ENCODE measurements at regions not wholly inside any gene's neighbourhood (a gene's known extent, or its start where the extent isn't known, plus 50 kb on each side); places are given as distances from the start of the nearest gene placed in this dataset.

- intact Hi-C loops (cut with DNase I; ENCODE audit: low total_unique reads) = no loop called here
- peaks cover 0 to 8% (median 2%) of the 10 kb centered on the region in 4 donors for H3K4me1 ChIP-seq
- no peak overlapping the region for H3K27ac ChIP-seq
Measured at GRCh38 chr6:87806099-87806498, 104.1 kb upstream of the AKIRIN2 start.

GRCh38 chr6:87803791-87804190 is 101.8 kb upstream of the AKIRIN2 start:
- TF ChIP-seq CTCF (IDR thresholded peaks at IDR 0.05) = no peak

More at GRCh38 chr6:87806099-87806498, 104.1 kb upstream of the AKIRIN2 start:
- Histone ChIP-seq H3K9me3 (no peaks in the 10 kb centered on the region), H3K36me3 (no peaks in the 10 kb centered on the region), H3K4me3 (no peak overlapping the region), H3K27me3 (no peaks in the 10 kb centered on the region)
- no peak for DNase-seq
- no peak for TF ChIP-seq CTCF (IDR thresholded peaks at IDR 0.05)

GRCh38 chr6:87799651-87800050 is 97.6 kb upstream of the AKIRIN2 start:
- Histone ChIP-seq H3K27ac (no peak overlapping the region), H3K4me3 (no peak overlapping the region), H3K27me3 (no peaks in the 10 kb centered on the region), H3K9me3 (no peaks in the 10 kb centered on the region), H3K36me3 (no peaks in the 10 kb centered on the region), H3K4me1 (no peaks in the 10 kb centered on the region)
- intact Hi-C loops (cut with DNase I; ENCODE audit: low total_unique reads) = no loop called here
- DNase-seq = no peak
- no peak for TF ChIP-seq CTCF (IDR thresholded peaks at IDR 0.05)

More at GRCh38 chr6:87803791-87804190, 101.8 kb upstream of the AKIRIN2 start:
- Histone ChIP-seq H3K27ac (no peak overlapping the region), H3K9me3 (no peaks in the 10 kb centered on the region), H3K27me3 (no peaks in the 10 kb centered on the region), H3K4me1 (peaks cover 0 to 8% (median 2%) of the 10 kb centered on the region in 4 donors), H3K4me3 (no peak overlapping the region), H3K36me3 (no peaks in the 10 kb centered on the region)
- intact Hi-C loops (cut with DNase I; ENCODE audit: low total_unique reads) = no loop called here
- DNase-seq = no peak

GRCh38 chr6:87798393-87799278 is 96.6 kb upstream of the AKIRIN2 start:
- Histone ChIP-seq H3K4me3 (no peak overlapping the region), H3K27ac (no peak overlapping the region), H3K36me3 (no peaks in the 10 kb centered on the region), H3K4me1 (no peaks in the 10 kb centered on the region), H3K9me3 (no peaks in the 10 kb centered on the region), H3K27me3 (no peaks in the 10 kb centered on the region)
- no peak for TF ChIP-seq CTCF (IDR thresholded peaks at IDR 0.05)
- intact Hi-C loops (cut with DNase I; ENCODE audit: low total_unique reads) = no loop called here
- no peak for DNase-seq

- Histone ChIP-seq H3K27me3 (no peaks in the 10 kb centered on the region), H3K4me3 (no peak overlapping the region), H3K36me3 (no peaks in the 10 kb centered on the region), H3K9me3 (no peaks in the 10 kb centered on the region), H3K4me1 (no peaks in the 10 kb centered on the region), H3K27ac (no peak overlapping the region)
- intact Hi-C loops (cut with DNase I; ENCODE audit: low total_unique reads) = no loop called here
- DNase-seq = no peak
- TF ChIP-seq CTCF (IDR thresholded peaks at IDR 0.05) = no peak
Measured at GRCh38 chr6:87794922-87795885, 93.2 kb upstream of the AKIRIN2 start.
